GM23338 (cell line): ENCODE measurements at regions not wholly inside any gene's neighbourhood (a gene's known extent, or its start where the extent isn't known, plus 50 kb on each side); places are given as distances from the start of the nearest gene placed in this dataset.

Experiments used
- ATAC-seq: fragments of 200-7000 bp; cut with Tn5 transposase; 3 replicates; pipeline ENCODE4 v1.9.1; 2020
- DNase-seq: peaks from one replicate; pipeline ENCODE4 v3.0.0-alpha.2; 2015; ENCODE audit warnings: low spot score
- H2AFZ ChIP-seq: fragments of 200-600 bp; sonication (generic); 2 replicates; pipeline ENCODE4 v1.8.0; 2016; ENCODE audit warnings: antibody characterized with exemption, mild to moderate bottlenecking, moderate library complexity
- H3F3A ChIP-seq: fragments of 200-600 bp; sonication (generic); replicated peaks from 2 replicates; pipeline ENCODE4 v1.8.0; 2017; ENCODE audit warnings: antibody characterized with exemption, mixed run types, low read depth
- H3K27ac ChIP-seq: fragments of 200-600 bp; sonication (generic); 2 replicates; pipeline ENCODE4 v1.6.1; 2016; ENCODE audit warnings: low read depth
- H3K27me3 ChIP-seq: fragments of 200-600 bp; sonication (generic); 2 replicates; pipeline ENCODE4 v1.8.0; 2016; ENCODE audit warnings: mild to moderate bottlenecking, mixed run types, moderate library complexity; ENCODE audit not compliant: insufficient read depth
- H3K36me3 ChIP-seq: fragments of 200-600 bp; sonication (generic); 2 replicates; pipeline ENCODE4 v1.8.0; 2016; ENCODE audit warnings: mild to moderate bottlenecking; ENCODE audit not compliant: insufficient read depth
- H3K4me1 ChIP-seq: fragments of 200-600 bp; sonication (generic); 2 replicates; pipeline ENCODE4 v1.8.0; 2016; ENCODE audit warnings: mild to moderate bottlenecking, moderate library complexity; ENCODE audit not compliant: insufficient read depth
- H3K4me2 ChIP-seq: fragments of 200-600 bp; sonication (generic); 2 replicates; pipeline ENCODE4 v1.7.1; 2017; ENCODE audit warnings: mixed run types
- H3K4me3 ChIP-seq: fragments of 200-600 bp; sonication (generic); 2 replicates; pipeline ENCODE4 v1.6.1; 2016; ENCODE audit warnings: mixed run types
- H3K79me2 ChIP-seq: fragments of 200-600 bp; sonication (generic); replicated peaks from 2 replicates; pipeline ENCODE4 v1.8.0; 2017; ENCODE audit warnings: mild to moderate bottlenecking; ENCODE audit not compliant: insufficient read depth
- H3K9me2 ChIP-seq: fragments of 200-600 bp; sonication (generic); 2 replicates; pipeline ENCODE4 v1.8.0; 2017; ENCODE audit not compliant: insufficient read depth
- H4K20me1 ChIP-seq: fragments of 200-600 bp; sonication (generic); replicated peaks from 2 replicates; pipeline ENCODE4 v1.8.0; 2017; ENCODE audit warnings: mild to moderate bottlenecking; ENCODE audit not compliant: insufficient read depth
- H3K27ac Mint-ChIP-seq: 2 replicates; pipeline ENCODE4 v1.8.0; 2020; ENCODE audit warnings: inconsistent platforms, mild to moderate bottlenecking, moderate library complexity, mixed read lengths
- H3K27me3 Mint-ChIP-seq: 3 replicates; pipeline ENCODE4 v1.8.0; 2022; ENCODE audit warnings: low read depth, mild to moderate bottlenecking, moderate library complexity, mixed read lengths, inconsistent platforms; ENCODE audit not compliant: insufficient read depth, poor library complexity
- H3K36me3 Mint-ChIP-seq: 3 replicates; pipeline ENCODE4 v1.8.0; 2021; ENCODE audit warnings: low read depth, mild to moderate bottlenecking, inconsistent platforms, moderate library complexity, mixed read lengths
- H3K4me1 Mint-ChIP-seq: 3 replicates; pipeline ENCODE4 v1.8.0; 2020; ENCODE audit warnings: mild to moderate bottlenecking, inconsistent platforms, mixed read lengths
- H3K4me3 Mint-ChIP-seq: 3 replicates; pipeline ENCODE4 v1.8.0; 2021; ENCODE audit warnings: moderate library complexity, mild to moderate bottlenecking, inconsistent platforms, mixed read lengths
- H3K9me3 Mint-ChIP-seq: 3 replicates; pipeline ENCODE4 v1.8.0; 2020; ENCODE audit warnings: moderate library complexity, mild to moderate bottlenecking, inconsistent platforms, mixed read lengths
- CREB1 ChIP-seq: fragments of 250-450 bp; sonication (Bioruptor Pico); IDR thresholded peaks from 2 replicates; pipeline ENCODE4 v1.5.0; 2020; ENCODE audit warnings: low read depth, mild to moderate bottlenecking, moderate library complexity
- ETS1 ChIP-seq: IDR thresholded peaks from 2 replicates; pipeline ENCODE4 v1.6.1; 2016; ENCODE audit warnings: antibody characterized with exemption
- EZH2 ChIP-seq: fragments of 200-600 bp; sonication (generic); IDR thresholded peaks from one replicate; pipeline ENCODE4 v1.8.0; 2017; ENCODE audit warnings: antibody characterized with exemption, mild to moderate bottlenecking, low read depth; ENCODE audit not compliant: unreplicated experiment
- EZH2phosphoT487 ChIP-seq: fragments of 200-600 bp; sonication (generic); IDR thresholded peaks from one replicate; pipeline ENCODE4 v1.8.1; 2018; ENCODE audit warnings: antibody characterized with exemption; ENCODE audit not compliant: unreplicated experiment
- JUNB ChIP-seq: IDR thresholded peaks from one replicate; pipeline ENCODE4 v1.6.1; 2016; ENCODE audit warnings: antibody characterized with exemption; ENCODE audit not compliant: unreplicated experiment
- NANOG ChIP-seq: IDR thresholded peaks from 2 replicates; pipeline ENCODE4 v1.6.1; 2016; ENCODE audit warnings: antibody characterized with exemption, borderline replicate concordance
- POLR2AphosphoS5 ChIP-seq: IDR thresholded peaks from 2 replicates; pipeline ENCODE4 v1.6.1; 2016; ENCODE audit warnings: antibody characterized with exemption, low read depth
- REST ChIP-seq: IDR thresholded peaks from one replicate; pipeline ENCODE4 v1.6.1; 2018; ENCODE audit warnings: antibody characterized with exemption; ENCODE audit not compliant: unreplicated experiment
- STAT1 ChIP-seq: IDR thresholded peaks from one replicate; pipeline ENCODE4 v1.6.1; 2016; ENCODE audit warnings: antibody characterized with exemption; ENCODE audit not compliant: unreplicated experiment
- ZNF114 ChIP-seq: fragments of 250-450 bp; sonication (Bioruptor Pico); IDR thresholded peaks from 2 replicates; pipeline ENCODE4 v1.5.0; 2020; ENCODE audit warnings: mild to moderate bottlenecking, moderate library complexity
- ZNF331 ChIP-seq: fragments of 250-450 bp; sonication (Bioruptor Pico); IDR thresholded peaks from 2 replicates; pipeline ENCODE4 v1.5.0; 2020; ENCODE audit warnings: low read depth, mild to moderate bottlenecking, moderate library complexity
- TF ChIP-seq, protein P1 (sequence below), 2 experiments: fragments of 200-600 bp in 1 of 2; sonication (generic) in 1 of 2; conservative IDR thresholded peaks; 2 replicates each; pipeline versions ENCODE4 v1.5.1 to v1.6.1; 2016 to 2017; ENCODE audit warnings: antibody characterized with exemption in 2 of 2, low read depth in 2 of 2, mild to moderate bottlenecking in 2 of 2, moderate library complexity in 1 of 2
- TF ChIP-seq, protein P2 (sequence below): fragments of 250-450 bp; sonication (Bioruptor Pico); IDR thresholded peaks from 2 replicates; pipeline ENCODE4 v1.5.0; 2020; ENCODE audit warnings: mild to moderate bottlenecking, moderate library complexity

- Histone ChIP-seq H3F3A (no peaks in the 10 kb centered on the region), H3K9me2 (no peaks in the 10 kb centered on the region), H3K36me3 (no peaks in the 10 kb centered on the region), H4K20me1 (no peaks in the 10 kb centered on the region), H3K79me2 (no peaks in the 10 kb centered on the region), H3K4me1 (peaks cover 7% of the 10 kb centered on the region; the same call in 1 of the 2 replicates), H3K27me3 (no peaks in the 10 kb centered on the region), H3K4me2 (no peak overlapping the region), H3K4me3 (no peak overlapping the region), H2AFZ (no peak overlapping the region), H3K27ac (no peak overlapping the region)
- H3K9me3 Mint-ChIP-seq: no peaks in the 10 kb centered on the region
- no peak overlapping the region for H3K27ac Mint-ChIP-seq
- TF ChIP-seq EZH2phosphoT487 (no peak), POLR2AphosphoS5 (no peak), REST (no peak), EZH2 (no peak), ETS1 (no peak), CREB1 (CRISPR knock-in tag) (no peak), ZNF331 (no peak), ZNF114 (no peak), JUNB (no peak), NANOG (no peak), STAT1 (no peak)
- TF ChIP-seq, protein P1, sequence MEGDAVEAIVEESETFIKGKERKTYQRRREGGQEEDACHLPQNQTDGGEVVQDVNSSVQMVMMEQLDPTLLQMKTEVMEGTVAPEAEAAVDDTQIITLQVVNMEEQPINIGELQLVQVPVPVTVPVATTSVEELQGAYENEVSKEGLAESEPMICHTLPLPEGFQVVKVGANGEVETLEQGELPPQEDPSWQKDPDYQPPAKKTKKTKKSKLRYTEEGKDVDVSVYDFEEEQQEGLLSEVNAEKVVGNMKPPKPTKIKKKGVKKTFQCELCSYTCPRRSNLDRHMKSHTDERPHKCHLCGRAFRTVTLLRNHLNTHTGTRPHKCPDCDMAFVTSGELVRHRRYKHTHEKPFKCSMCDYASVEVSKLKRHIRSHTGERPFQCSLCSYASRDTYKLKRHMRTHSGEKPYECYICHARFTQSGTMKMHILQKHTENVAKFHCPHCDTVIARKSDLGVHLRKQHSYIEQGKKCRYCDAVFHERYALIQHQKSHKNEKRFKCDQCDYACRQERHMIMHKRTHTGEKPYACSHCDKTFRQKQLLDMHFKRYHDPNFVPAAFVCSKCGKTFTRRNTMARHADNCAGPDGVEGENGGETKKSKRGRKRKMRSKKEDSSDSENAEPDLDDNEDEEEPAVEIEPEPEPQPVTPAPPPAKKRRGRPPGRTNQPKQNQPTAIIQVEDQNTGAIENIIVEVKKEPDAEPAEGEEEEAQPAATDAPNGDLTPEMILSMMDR (conservative IDR thresholded peaks at IDR 0.05; ENCODE audit: low read depth in 2 of 2): no peak
- TF ChIP-seq, protein P2, sequence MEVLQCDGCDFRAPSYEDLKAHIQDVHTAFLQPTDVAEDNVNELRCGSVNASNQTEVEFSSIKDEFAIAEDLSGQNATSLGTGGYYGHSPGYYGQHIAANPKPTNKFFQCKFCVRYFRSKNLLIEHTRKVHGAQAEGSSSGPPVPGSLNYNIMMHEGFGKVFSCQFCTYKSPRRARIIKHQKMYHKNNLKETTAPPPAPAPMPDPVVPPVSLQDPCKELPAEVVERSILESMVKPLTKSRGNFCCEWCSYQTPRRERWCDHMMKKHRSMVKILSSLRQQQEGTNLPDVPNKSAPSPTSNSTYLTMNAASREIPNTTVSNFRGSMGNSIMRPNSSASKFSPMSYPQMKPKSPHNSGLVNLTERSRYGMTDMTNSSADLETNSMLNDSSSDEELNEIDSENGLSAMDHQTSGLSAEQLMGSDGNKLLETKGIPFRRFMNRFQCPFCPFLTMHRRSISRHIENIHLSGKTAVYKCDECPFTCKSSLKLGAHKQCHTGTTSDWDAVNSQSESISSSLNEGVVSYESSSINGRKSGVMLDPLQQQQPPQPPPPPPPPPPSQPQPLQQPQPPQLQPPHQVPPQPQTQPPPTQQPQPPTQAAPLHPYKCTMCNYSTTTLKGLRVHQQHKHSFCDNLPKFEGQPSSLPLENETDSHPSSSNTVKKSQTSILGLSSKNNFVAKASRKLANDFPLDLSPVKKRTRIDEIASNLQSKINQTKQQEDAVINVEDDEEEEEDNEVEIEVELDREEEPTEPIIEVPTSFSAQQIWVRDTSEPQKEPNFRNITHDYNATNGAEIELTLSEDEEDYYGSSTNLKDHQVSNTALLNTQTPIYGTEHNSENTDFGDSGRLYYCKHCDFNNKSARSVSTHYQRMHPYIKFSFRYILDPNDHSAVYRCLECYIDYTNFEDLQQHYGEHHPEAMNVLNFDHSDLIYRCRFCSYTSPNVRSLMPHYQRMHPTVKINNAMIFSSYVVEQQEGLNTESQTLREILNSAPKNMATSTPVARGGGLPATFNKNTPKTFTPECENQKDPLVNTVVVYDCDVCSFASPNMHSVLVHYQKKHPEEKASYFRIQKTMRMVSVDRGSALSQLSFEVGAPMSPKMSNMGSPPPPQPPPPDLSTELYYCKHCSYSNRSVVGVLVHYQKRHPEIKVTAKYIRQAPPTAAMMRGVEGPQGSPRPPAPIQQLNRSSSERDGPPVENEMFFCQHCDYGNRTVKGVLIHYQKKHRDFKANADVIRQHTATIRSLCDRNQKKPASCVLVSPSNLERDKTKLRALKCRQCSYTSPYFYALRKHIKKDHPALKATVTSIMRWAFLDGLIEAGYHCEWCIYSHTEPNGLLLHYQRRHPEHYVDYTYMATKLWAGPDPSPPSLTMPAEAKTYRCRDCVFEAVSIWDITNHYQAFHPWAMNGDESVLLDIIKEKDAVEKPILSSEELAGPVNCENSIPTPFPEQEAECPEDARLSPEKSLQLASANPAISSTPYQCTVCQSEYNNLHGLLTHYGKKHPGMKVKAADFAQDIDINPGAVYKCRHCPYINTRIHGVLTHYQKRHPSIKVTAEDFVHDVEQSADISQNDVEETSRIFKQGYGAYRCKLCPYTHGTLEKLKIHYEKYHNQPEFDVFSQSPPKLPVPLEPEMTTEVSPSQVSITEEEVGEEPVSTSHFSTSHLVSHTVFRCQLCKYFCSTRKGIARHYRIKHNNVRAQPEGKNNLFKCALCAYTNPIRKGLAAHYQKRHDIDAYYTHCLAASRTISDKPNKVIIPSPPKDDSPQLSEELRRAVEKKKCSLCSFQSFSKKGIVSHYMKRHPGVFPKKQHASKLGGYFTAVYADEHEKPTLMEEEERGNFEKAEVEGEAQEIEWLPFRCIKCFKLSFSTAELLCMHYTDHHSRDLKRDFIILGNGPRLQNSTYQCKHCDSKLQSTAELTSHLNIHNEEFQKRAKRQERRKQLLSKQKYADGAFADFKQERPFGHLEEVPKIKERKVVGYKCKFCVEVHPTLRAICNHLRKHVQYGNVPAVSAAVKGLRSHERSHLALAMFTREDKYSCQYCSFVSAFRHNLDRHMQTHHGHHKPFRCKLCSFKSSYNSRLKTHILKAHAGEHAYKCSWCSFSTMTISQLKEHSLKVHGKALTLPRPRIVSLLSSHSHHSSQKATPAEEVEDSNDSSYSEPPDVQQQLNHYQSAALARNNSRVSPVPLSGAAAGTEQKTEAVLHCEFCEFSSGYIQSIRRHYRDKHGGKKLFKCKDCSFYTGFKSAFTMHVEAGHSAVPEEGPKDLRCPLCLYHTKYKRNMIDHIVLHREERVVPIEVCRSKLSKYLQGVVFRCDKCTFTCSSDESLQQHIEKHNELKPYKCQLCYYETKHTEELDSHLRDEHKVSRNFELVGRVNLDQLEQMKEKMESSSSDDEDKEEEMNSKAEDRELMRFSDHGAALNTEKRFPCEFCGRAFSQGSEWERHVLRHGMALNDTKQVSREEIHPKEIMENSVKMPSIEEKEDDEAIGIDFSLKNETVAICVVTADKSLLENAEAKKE: no peak
- H3K4me3 Mint-ChIP-seq: no peak overlapping the region
- DNase-seq (no peak), ATAC-seq (peak; percentile 37)
- peaks cover 18% of the 10 kb centered on the region for H3K27me3 Mint-ChIP-seq
- H3K36me3 Mint-ChIP-seq: no peaks in the 10 kb centered on the region
- peaks cover 47% of the 10 kb centered on the region for H3K4me1 Mint-ChIP-seq
These were observed 133.0 kb upstream of the PRR20G start for GRCh38 chr3:127420829-127421228.
